SKM-1 (cell line): ENCODE measurements at regions not wholly inside any gene's neighbourhood (a gene's known extent, or its start where the extent isn't known, plus 50 kb on each side); places are given as distances from the start of the nearest gene placed in this dataset.
A peak's percentile ranks its signal among the peaks of the same experiment; 100 is the strongest.
"Not testable (repeated sequence)": the region's sequence is repeated elsewhere in the genome, so short reads cannot be mapped to it uniquely, and the experiment has no call there.

Experiments used
- DNase-seq: peaks from one replicate; lab custom pipeline; 2025; ENCODE audit not compliant: unreplicated experiment; lab: John Stamatoyannopoulos, UW

DNA sequence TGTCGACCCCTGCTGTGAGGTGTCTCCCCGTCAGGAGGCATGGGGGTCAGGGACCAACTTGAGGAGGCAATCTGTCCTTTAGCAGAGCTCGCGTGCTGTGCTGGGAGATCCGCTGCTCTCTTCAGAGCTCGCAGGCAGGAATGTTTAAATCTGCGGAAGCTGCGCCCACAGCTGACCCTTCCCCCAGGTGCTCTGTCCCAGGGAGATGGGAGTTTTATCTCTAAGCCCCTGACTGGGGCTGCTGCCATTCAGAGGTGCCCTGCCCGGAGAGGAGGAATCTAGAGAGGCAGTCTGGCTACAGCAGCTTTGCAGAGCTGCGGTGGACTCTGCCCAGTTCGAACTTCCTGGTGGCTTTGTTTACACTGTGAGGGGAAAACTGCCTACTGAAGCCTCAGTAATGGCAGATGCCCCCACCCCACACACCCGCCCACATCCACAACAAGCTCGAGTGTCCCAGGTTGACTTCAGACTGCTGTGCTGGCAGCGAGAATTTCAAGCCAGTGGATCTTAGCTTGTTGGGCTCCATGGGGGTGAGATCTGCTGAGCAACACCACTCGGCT lies 133.1 kb downstream of the CENPC start:
- not testable (repeated sequence) for DNase-seq

DNA sequence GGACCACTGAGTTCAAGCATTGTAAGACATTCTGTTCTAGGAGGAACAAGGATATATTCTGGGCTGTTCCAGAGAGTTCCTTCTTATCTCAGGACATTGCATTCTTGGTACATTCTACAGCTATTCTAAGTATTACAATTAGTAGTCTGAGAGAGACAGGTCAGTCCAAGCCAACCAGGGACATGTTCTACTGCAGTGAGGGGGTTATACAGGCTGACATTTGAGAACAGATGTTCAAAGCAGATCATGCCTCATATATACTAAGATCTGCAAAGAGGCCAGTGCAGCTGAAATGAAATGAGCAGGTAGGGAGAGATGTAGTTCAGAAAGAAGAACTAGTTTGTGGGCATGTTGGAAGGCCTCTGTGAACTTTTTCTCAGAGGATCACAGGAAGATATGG lies 142.0 kb downstream of the CENPC start:
- DNase-seq: no peak

DNA sequence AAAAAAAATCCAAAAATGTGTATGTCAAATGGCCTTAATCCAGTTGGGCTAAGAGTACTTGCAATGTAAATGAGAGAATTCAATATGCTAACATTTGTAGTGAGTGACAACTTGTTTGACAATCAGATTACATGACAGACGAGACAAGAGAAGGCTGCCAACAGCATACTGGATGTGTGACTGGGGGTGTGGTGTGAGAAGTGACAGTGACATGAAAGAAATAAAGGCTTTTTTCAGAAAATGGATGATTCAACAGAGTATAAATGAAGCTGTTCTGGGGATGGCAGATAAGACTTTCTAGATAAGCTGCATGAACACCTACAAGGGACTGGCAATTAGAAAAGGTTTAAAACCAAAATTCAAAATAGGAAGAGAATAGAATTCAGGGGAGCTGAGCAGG lies 143.4 kb downstream of the CENPC start:
- DNase-seq: no peak

DNA sequence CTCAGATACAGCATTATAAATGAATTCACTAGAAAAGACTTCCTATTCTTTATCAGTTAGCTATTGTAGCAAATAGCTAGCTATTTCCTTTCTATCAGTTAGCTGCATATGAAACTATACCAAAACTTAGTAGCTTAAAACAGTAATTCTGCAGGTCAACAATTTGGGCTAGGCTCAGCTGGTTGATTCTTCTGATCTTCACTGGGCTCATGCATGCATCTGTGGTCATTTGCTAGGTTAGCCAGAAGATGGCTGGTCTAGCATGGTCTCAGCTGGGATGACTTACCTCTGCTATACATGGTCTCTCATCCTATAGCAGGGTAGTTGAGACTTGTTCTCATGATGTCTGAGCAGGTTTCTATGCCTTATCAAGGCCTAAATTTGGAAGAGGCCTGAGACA lies 147.4 kb downstream of the CENPC start:
- no peak for DNase-seq

DNA sequence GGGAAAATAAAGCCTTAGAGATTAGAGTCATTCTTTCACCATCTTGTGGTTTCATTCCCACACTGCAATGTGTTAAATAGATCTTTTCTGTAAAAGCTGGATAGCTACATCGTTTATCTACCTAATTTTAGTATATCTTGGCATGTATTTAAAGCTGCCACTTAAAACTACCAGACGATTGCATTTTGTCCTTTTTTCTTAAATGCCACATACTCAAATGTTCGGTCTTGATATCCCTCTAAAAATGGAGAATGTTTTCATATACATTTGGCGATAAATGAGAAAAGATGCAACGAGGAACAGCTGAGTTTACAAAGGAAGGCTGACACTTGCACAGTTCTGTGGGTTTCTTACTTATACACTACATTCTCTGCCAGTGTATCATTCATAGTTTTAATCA lies 148.3 kb downstream of the CENPC start:
- no peak for DNase-seq

DNA sequence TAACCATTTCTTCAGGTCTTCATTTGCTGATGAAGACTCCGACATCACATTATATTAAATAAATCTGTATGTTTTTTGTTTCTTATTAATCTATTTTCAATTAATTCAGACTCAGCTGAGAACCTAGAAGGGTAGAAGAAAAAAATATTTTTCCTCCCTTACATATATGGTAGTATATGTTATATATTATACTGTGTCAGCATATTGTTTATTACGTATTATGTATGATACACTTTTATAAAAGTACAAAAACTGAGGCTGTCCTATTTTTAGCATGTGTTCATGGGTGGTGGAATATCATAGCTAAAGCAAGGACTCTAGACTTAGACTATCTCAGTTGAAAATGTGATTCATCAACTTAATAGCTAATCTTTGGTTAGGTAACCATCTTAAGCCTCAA lies 149.3 kb downstream of the CENPC start:
- DNase-seq: no peak

DNA sequence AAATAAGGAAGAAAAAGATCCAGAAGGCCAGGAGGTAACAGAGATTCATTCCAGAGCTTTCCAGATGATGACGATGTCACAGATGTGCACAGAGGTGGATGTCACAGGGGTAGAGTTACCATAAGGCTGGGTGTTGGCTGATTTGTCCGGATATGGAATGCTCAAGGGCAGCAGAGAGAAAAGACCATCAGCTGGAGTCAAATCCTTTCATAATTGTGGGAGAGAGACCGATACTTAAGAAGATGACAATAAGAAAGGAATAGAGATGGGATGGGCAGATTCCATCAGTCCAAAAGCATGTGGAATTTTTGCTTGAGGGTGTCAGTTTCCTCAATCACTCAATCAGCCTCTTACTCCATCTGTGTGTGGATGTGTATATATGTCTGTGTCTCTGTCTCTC lies 150.4 kb downstream of the CENPC start:
- no peak for DNase-seq

DNA sequence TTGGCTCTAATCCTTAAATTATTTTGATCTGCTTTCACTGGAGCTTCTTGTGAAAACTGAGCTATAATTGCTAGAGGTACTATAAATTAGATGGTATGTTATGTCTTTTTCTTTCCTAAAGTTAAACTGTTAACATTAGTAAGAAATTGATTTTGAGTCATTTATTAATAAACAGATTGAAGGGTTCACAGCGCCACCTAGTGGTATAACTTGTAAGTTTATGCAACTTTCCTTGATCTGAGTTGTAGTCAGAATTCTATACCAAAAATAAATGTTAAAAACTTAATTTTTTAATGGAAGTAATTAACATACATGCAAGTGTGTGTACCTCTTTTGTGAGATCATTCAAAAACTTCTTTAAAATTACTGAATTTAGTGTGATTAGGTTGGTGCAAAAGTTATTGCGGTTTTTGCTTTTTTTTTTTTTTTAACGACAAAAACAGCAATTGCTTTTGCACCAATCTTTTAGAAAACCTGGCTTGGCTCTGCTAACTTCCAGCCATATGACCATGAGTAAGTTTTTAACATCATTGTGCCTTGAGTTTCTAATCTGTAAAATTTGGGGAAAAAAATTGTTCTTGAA lies 151.5 kb downstream of the CENPC start:
- peak; percentile 17 for DNase-seq

DNA sequence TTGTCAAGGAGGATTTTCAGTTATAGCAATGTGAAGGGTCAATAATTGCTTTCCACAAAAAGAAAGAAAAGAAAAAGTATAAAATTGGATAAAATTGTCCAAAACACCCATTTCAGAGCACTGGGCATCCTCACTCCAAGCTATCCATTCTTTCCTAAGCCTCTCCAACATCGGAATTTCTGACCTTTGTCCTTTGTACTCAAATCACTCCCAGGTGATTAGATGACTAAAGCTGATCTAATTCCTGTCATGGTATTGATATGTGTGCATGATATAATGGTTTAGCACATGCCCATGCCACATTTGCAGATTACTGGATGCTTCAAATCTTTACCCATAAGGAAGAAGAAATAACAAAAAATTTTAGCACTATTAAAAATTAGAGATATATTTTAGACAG lies 152.3 kb downstream of the CENPC start:
- no peak for DNase-seq

DNA sequence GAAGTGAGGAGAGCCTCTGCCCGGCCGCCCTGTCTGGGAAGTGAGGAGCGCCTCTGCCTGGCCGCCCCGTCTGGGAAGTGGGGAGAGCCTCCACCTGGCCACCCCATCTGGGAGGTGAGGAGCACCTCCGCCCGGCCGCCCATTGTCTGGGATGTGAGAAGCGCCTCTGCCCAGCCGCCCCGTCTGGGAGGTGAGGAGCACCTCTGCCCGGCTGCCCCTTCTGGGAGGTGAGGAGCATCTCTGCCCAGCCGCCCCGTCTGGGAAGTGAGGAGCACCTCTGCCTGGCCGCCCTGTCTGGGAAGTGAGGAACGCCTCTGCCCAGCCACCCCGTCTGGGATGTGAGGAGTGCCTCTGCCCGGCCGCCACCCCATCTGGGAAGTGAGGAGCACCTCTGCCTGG lies 163.9 kb downstream of the CENPC start:
- not testable (repeated sequence) for DNase-seq

DNA sequence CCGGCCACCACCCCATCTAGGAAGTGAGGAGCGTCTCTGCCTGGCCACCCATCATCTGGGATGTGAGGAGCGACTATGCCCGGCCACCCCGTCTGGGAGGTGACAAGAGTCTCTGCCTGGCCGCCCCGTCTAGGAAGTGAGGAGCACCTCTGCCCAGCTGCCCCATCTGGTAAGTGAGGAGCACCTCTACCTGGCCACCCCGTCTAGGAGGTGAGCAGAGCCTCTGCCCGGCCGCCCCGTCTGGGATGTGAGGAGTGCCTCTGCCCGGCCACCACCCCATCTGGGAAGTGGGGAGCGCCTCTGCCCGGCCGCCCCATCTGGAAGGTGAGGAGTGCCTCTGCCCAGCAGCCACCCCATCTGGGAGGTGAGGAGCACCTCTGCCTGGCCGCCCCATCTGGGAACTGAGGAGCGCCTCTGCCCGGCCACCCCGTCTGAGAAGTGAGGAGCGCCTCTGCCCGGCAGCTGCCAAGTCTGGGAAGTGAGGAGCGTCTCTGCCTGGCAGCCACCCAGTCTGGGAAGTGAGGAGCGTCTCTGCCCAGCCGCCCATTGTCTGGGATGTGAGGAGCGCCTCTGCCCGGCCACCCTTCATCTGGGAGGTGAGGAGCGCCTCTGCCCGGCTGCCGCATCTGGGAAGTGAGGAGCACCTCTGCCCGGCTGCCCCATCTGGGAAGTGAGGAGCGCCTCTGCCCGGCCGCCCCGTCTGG lies 164.4 kb downstream of the CENPC start:
- not testable (repeated sequence) for DNase-seq

DNA sequence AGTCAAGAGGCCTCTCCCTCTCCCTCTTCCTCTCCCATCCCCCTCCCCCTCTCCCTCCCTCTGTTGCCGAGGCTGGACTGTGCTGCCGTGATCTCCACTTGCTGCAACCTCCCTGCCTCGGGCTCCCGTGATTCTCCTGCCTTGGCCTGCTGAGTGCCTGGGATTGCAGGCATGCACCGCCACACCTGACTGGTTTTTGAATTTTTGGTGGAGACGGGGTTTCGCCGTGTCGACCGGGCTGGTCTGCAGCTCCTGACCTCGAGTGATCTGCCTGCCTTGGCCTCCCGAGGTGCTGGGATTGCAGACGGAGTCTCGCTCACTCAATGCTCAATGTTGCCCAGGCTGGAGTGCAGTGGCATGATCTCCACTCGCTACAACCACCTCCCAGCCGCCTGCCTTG lies 165.1 kb downstream of the CENPC start:
- DNase-seq: no peak

DNA sequence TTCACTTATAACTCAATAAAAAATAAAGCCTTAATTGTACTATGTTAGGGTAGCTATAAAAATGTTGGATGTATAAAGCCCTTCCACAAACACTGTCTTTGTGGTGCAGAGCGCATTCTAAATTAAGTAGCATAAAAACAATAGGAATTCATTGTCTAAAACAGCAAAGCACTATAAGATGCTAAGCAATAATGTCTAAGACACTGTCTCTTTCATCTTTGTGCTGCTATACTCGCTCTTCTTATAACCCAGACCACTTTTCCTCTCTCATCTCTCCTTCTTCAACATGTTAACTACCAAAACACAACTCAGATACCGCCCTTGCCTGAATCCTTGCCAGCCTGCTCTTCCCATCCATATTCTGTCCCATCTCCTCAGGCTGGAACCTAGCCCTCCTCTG lies 170.0 kb downstream of the CENPC start:
- no peak for DNase-seq

DNA sequence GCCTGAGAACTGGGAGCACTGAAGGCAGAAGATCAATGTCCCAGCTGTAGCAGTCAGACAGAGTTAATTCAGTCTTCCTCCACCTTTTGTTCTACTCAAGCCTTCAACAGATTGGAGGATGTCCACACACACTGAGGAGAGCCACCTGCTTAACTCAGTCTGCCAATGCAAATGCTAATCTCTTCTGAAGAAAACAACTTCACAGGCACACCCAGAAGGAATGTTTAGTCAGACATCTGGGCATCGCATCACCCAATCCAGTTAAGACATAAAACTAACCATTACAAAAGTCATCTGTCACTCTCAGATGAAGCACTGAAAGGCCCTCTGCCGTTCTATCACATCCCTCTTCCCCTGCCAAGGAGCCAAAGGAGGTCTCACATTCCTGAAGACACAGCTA lies 173.7 kb downstream of the CENPC start:
- no peak for DNase-seq

DNA sequence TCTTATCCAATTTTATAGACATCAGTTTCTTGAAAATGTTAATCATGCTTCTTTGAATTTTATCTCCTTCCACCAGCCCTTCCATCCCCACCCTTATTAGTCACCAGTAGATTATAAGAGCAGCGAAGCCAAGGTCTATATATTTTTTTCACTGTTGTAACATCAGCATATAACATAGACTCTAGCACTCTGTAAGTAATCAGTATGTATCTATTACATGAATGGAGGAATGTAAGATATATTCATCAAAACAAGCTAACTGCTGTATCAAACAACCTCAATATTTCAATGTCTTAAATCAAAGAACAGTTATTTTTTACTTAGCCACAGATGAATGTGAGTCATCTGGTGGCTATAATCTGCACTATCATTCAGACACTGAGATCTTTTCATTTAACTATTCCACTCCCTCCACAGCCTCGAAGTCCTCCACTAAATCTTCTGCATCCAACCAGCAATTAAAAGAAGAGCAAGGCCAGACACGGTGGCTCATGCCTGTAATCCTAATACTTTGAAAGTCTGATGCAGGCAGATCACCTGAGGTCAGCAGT lies 178.9 kb downstream of the CENPC start:
- DNase-seq: no peak

DNA sequence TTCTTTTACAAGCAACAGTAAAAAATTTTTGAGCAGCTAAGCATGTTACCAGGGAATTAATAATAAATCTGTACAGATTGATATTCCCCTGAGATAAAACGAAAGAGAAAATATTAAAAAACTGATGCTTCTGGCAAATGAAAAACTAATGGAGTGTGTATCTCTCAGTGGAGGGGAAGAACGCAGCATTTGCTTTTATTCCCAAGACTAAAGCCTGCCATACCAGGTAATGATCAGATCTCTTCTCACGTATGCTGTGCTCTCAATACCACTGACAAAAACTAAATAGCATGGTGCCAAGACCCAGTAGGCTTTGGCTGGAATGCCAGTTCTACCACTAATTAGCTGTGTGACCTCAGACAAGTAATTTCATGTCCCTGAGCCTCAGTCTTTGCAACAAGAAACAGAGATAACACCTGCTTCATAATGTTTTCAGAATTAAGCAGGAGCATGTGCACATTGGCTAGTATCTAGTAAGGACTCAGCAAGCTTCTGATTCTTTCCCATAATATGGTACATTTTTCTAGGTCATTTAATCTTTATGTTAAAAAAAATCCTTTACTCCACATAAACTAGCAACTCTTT lies 179.6 kb downstream of the CENPC start:
- no peak for DNase-seq

DNA sequence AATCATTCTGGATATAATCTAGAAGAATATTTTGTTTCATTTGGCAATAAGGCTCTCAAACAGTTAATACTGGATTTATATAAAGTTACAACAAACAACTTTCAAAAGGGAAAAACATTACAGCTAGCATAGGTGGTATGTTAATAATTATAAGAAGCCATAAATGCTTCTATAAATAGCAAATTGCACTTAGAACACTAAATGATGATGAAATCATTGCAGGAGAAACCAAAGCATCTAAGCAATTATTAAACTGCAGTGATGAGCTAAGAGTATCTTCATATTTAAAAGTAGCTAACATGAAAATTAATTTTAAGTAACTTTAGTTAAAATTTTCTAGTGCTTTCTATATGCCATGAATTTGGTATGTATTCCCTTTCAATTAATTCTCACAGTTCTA lies 189.5 kb downstream of the CENPC start:
- DNase-seq: no peak

DNA sequence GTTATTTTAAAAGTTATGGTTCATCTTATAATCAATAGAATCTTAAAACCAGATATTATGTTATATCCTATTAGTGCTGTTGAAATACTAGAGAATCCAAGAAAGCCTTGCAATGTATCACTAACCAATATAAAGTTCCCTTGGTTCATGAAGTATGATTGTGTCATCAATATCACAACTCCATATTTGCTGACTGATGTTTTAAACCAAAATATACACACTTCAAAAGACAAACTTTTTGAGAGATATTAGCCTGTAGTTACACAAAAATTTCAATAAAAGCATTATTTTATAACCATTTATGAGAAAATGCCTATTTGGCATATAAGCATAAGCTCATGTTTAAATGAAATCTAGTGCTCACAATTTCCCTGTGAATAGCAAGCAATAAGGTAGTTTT lies 198.6 kb downstream of the CENPC start:
- DNase-seq: no peak

DNA sequence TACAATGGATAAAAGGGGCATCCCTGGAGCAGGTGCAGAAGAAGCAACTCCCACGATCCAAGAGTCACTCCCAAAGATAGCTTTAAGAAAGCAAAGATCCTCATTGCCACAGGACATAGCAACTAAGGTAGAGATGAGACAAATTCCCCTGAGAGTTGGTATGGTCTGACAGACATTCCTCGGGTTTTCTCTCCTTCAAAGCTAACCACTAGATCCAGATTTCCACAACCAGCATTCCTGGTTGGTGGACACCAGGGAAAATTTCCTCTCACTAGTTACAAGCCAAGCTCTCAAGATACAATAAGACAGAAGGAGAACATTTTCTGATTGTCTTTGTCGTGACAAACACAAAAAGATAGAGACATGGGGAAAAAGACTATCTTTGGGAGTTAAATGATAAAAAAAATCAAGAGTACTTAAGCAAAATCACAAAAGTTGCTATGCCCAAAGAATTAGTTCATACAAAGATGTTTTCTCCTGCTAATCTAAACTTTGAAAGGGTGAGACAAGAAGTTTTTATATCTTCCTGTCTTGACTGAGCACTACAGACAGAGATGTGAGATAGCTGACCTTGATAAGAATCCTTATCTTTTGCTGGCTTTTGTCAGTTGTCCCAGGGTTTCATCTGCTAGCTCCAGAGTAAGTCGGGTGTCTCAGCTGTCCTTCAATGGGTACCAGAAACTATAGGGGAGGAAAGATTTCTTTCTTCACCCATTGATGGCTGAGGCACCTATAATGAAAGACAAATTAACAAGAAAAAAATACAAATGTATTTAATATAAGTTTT lies 200.5 kb downstream of the CENPC start:
- no peak for DNase-seq

DNA sequence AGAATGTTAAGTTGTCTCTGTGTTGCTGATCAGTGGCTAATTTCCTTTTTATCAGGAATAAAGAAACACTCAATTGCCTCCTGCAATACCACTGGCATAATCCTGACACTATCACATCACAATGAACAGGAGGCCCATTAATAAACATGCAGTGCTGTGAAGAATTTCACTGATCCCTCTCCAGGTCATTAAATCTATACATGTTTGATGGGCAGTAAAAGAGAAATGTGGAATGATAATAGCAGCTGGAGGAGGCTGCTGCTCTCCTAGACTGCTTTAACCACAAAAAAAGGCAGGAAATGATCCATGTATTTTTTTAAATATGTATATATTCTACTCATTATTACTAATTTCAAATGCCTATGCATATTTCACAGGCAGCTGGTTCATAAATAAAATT lies 202.1 kb downstream of the CENPC start:
- DNase-seq: no peak

DNA sequence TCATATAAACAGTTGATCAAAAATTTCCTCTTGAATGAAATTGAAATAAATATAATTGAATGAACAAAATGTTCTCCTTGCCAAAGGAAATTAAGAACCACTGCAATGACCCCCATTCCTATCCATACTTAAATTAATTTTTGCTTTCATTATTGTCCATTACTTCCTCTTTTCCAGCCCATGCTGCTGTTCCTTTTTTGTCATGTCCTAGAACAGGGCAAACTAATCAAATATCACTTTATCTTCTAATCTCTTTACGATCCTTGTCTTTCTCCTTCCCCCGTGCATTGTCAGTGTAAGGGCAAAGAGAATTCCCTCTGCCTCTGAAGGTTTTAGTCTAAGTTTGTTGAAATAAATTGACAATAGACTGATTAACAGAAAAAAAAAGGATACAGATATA lies 203.0 kb downstream of the CENPC start:
- DNase-seq: peak; percentile 2
